A204.1 (cell line): ENCODE measurements at regions not wholly inside any gene's neighbourhood (a gene's known extent, or its start where the extent isn't known, plus 50 kb on each side); places are given as distances from the start of the nearest gene placed in this dataset.

ENCODE experiments used
- FAIRE-seq: peaks from 2 replicates; lab custom pipeline; 2012; peaks lifted over from hg19 to GRCh38; lab: Jason Lieb, UNC

DNA sequence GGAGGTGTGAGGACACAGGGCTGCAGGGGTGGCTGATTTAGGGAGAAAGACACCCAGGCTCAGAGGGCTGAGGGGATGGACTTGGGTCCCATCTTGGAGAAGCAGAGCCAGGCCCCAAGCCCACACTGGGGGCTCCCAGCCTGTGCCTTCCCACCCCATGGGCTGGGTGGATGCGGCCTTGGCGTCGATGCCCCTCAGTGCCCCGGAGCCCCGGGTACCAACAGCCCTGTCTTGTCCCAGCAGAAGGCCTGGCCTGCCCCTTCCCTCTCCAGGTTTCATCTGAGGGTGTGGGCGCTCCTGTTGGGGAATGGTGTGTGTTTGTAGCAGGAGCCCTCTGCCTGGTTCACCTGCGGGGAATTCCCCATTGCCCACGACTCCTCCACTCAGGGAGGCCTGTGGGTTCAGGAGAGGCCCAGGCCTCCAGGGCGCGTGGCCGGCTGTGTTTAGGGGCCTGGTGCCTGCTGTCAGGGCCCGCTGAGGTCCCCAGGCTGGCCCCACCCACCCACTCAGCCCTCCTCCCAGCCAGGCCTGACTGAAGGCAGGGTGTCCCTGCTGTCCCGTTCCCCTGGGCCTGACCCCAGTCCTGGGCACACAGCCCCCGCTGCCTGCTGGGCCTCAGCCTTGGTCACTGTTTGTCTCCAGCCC lies 51.1 kb upstream of the BEGAIN start:
- FAIRE-seq = no peak

- FAIRE-seq = no peak
Observed at GRCh38 chr14:100639280-100639679, 52.1 kb upstream of the BEGAIN start.

GRCh38 chr14:100640471-100641273 lies 53.5 kb upstream of the BEGAIN start:
- no peak for FAIRE-seq

DNA sequence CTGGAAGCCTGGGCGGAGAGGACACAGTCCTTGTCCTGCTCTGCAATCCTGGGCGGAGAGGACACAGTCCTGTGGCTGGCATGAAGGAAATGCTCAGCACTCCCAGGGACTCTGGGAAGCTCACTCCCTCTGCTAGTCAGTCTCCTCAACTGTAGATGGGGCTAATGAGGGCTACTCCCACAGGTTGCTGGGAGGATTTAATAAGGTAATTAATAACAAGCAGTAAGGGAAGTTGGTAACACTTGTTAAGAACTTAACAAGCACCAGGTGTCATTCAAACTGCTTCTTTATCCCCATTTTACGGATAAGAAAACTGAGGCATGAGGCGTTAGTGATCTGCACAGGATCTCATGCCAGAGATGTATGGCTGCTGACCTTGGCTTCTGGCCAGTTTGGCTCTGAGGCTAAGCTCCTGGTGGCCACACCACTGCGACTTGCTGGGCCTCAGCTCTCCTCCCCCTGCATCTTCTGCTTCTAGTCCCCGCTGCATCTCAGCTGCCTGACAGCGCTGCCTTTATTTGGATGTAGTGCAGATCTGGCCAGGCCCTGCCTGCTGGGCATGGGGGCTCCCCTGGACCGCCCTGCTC lies 54.1 kb upstream of the BEGAIN start:
- no peak for FAIRE-seq

DNA sequence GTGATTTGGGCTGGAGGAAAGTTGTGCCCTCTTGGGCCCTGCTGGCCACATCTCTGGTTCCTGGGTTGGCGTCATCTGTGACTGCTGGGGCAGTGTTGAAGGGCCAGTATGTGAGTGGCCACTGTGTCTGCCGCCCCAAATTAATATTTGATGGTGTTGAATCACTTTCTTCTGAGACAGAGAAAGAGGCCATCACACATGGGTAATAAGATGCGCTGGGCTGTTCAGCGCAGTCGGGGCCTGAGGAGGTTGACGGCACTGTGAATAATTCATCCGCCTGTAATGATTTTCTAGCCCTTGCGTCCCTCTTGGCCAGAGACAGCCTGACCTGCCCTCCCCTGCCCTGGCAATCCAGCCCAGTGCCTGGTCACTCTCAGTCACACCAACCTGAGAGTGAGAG lies 56.2 kb upstream of the BEGAIN start:
- no peak for FAIRE-seq

GRCh38 chr14:100644383-100644782 lies 57.2 kb upstream of the BEGAIN start:
- FAIRE-seq = no peak

- FAIRE-seq = no peak
Observed at GRCh38 chr14:100644784-100645183, 57.6 kb upstream of the BEGAIN start.

DNA sequence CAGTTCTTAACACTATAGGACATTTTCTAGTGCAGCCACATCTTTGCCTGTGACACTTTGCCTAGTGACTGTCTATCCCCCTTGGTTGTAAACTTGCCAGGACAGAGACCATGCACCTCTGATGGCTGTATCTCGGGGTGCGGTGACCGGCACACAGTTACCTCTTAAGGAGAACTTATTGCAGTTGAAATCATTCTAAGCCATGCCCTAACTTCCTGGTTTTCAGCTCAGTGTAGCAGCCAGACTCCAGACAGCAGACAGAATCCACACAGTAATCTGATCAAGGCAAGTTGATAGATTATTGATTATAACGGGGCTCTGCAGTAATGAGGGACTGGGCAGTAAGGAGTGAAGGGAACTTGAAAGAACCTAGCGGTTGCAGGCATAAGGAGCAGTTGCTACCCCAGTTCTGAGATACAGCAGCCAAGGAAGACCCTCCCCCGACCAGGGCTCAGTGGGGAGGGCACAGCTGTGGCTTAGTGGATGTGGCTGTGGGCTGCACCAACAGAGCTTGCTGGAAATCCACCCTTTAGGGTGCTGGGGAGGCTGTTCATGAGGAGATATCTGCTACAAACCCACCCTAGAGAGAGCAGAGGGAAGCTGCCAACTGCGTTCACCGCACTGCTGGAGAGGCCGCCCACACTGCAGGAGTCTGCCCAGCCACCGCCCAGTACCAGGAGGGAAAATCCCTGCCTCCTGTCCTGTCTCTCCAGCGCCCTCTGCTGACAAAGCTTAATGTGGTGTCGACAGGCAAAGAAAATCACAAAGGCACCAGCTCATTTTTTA lies 58.2 kb upstream of the BEGAIN start:
- FAIRE-seq = no peak

GRCh38 chr14:100645982-100646314 lies 58.7 kb upstream of the BEGAIN start:
- FAIRE-seq = no peak

GRCh38 chr14:100648474-100649172 lies 61.4 kb upstream of the BEGAIN start:
- FAIRE-seq = no peak

DNA sequence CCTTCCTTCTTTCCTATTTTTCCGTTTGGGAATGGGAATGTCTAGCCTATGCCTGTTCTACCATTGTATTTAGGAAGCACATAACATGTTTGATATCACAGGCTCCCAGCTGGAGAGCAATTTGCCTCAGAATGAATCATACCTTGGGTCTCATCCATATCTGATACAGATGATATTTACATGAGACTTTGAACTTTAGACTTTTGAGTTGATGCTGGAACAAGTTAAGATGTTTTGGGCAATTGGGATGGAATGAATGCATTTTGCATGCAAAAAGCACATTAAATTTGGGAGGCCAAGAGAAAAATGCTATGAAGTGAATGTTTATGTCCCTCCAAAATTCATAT lies 61.9 kb upstream of the BEGAIN start:
- FAIRE-seq = no peak

- FAIRE-seq = no peak
Observed at GRCh38 chr14:100651999-100652508, 64.8 kb upstream of the BEGAIN start.

DNA sequence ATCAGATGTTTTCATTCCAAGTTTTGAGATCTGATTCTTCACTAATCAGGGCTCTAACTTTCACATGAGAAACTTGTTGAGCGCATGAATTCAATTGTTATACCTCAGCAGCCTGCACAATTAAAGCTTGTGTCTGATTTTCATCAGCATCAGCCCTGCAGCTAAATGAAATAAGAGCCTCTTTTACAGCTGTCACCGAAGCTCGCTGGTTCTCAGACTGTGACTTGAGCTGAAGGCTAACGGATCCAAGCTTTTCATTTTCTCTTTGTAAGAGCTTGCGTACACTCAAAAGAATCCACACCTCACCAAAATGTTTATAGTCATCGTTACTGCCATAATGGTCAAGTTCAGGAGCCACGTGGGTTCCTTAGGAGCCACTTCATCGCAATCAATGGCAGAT lies 65.5 kb upstream of the BEGAIN start:
- FAIRE-seq = no peak

DNA sequence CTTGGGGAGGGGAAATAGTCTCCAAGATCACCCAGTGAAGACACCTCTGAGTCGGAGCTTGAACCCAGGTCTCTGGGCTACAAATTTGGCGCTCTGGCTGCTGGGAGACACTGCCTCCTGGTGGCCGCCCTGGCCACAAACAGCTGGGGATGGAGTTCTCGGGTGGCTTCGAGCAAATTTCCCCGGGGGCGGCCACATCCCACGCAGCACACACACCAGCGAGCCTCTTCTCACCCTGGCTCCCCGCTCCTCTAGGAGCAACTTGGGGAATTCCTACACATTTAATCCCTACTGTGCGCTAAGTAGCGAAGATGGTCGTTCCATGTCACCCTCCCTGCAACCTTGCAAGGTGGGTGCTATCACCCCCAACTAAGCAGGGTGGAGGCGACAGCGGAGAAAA lies 66.2 kb upstream of the BEGAIN start:
- FAIRE-seq = no peak

DNA sequence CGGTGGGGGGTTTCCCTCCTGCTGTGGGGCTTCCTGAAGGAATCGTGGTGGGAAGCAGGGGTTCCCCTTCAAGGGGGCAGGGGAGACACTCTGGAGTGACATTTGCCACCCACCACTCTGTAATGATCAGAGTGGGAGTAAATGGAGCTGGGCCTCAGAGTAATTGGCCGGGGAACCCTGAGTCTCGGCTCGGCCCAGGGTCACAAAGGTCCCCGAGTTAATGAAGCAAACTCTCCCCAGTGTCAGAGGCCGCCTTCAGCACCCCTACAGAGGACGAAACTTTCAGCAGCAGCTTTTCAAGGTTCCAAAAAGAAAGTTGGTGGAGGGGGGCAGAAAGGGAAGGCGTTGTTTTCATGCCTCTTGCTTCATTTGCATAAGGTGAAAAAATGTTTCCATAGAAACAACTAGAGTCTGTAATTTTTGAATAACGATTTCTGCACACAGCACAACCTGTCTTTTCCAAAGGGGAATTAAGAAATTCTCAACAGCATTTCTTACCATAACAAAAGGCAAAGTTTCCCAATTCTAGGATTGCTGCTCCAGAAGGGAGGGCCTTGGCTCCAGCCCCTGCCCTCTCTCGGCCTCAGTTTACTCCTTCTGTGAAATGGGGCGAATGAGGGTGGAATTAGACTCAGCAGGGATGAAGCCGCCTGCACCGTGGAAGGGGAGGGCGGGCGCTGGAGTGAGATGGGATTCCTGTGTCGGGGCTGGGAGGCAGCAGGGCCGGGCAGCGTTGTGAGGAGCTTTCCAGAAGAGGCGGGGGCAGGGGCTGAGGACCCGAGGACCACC lies 67.0 kb upstream of the BEGAIN start:
- no peak for FAIRE-seq

DNA sequence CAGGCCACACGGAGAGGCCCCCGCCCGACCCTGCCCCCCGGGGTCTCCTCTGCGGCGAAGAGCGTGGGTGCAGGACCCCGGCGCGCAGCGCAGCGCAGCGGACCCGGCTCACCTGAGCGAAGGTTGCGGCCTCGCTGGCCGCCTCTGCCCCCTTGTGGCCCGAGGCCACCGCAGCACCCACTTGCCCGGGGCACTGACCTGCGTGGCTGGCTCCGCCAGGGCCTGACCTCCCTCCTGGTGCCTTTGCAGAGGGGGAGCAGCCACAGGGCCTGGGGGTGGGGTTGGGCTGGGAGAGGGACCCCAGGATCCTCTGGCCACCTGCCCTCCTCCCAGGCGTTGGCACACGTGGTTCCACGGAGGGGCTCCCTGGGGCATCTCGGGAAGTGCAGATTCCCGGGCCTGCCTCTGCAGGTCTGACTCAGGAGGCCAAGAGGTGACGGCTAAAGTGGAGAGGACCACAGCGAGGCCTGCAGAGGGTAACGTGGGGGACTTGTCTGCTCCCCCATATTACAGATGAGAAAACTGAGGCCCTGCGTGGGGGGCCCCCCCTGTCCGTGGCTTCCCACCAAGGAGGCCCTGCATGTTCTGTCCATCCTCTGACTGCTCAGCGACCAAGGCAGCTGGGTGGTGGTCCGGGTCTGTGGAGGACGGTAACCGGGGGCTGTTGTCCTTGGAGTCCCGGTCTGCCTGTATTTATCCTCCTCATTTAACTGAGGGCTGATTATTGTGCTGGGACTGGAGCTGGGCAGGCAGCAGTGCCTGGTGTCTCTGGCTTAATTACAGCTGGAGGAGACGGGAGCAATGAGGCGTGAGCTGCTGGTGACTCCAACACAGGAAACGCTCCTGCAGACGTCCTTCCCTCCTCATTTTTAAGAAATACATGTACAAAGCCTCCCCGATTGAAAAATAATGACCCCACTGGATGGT lies 67.9 kb upstream of the BEGAIN start:
- no peak for FAIRE-seq

GRCh38 chr14:100655741-100656085 lies 68.5 kb upstream of the BEGAIN start:
- no peak for FAIRE-seq

GRCh38 chr14:100656996-100657395 lies 69.7 kb upstream of the DLK1 start:
- no peak for FAIRE-seq

DNA sequence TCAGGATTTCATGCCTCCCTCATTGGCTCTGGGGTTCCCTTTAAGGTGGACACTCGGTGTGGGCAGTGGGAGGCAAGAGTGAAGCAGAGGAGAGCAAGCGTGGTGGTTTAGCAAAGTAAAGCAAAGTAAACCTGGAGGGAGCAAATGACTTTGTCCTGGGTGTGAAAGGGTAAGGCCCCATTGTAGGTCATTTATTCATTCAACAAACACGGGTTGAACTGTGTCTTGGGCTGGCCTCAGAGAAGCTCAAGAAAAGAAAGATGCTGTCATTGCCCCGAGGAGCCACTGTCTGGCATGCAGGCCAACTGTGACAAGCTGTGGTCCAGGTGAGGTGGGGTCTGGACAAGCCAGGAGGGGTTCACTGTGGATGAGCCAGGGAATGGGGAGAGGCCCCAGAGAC lies 68.9 kb upstream of the DLK1 start:
- no peak for FAIRE-seq

DNA sequence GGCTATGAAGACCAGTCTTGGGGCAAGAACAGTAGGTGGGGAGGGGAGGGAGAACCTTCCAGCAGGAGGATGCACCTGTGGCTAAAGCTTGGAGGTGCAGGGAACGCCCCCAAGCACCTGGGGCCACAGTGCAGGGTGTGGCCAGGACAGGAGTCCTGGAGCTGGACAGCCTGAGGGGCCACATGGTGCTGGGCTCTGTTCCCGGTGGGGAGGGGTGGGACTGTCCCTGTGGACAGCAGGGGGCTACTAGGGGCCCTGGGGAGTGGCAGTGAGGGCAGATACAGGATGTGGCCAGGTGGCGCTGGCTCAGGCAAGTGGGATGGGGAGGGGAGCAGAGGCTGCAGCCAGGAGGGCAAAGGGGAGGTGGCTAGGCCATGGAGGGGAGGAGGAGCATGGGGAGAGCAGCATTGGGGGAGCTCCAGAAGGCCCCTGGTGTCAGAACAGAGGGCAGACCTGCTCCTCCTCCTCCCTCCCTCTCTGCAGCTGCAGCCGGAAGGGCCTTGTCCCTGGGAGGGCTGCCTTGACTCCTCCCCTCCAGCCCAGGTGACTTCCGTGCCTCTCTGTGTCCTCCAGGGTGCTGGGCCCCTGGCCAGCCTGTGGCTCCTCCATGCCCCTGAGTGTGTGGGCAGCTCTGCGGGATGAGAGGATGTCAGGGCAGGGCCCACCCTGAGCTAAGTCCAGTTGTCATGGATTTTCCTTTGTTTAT lies 68.4 kb upstream of the DLK1 start:
- no peak for FAIRE-seq
